ENCODE measurements at regions not wholly inside any gene's neighbourhood (a gene's known extent, or its start where the extent isn't known, plus 50 kb on each side); places are given as distances from the start of the nearest gene placed in this dataset.
A peak's percentile ranks its signal among the peaks of the same experiment; 100 is the strongest.

GRCh38 chr5:4924577-4924976 lies 215.6 kb upstream of the ADAMTS16 start:
- no peak for DNase-seq

GRCh38 chr5:4927097-4927496 lies 213.0 kb upstream of the ADAMTS16 start:
- no peak for DNase-seq

GRCh38 chr5:4928409-4928808 lies 211.7 kb upstream of the ADAMTS16 start:
- no peak for DNase-seq

- DNase-seq: no peak
These were observed 211.0 kb upstream of the ADAMTS16 start for GRCh38 chr5:4929092-4929655.

GRCh38 chr5:4939042-4939781 lies 200.9 kb upstream of the ADAMTS16 start:
- no peak for DNase-seq

GRCh38 chr5:4941161-4941560 lies 199.0 kb upstream of the ADAMTS16 start:
- DNase-seq: no peak

GRCh38 chr5:4941957-4942830 lies 197.9 kb upstream of the ADAMTS16 start:
- DNase-seq: no peak

- DNase-seq: peak; percentile 44
These were observed 197.3 kb upstream of the ADAMTS16 start for GRCh38 chr5:4942831-4943178.

- DNase-seq: no peak
These were observed 194.8 kb upstream of the ADAMTS16 start for GRCh38 chr5:4945296-4945695.

GRCh38 chr5:4947106-4947505 lies 193.0 kb upstream of the ADAMTS16 start:
- no peak for DNase-seq

GRCh38 chr5:4947893-4948536 lies 192.1 kb upstream of the ADAMTS16 start:
- DNase-seq: no peak

GRCh38 chr5:4949108-4949507 lies 191.0 kb upstream of the ADAMTS16 start:
- DNase-seq: no peak

- DNase-seq: no peak
These were observed 186.6 kb upstream of the ADAMTS16 start for GRCh38 chr5:4953576-4953975.

GRCh38 chr5:4954048-4954447 lies 186.1 kb upstream of the ADAMTS16 start:
- no peak for DNase-seq

- DNase-seq: no peak
These were observed 176.9 kb upstream of the ADAMTS16 start for GRCh38 chr5:4963265-4963664.

GRCh38 chr5:4969351-4969750 lies 170.8 kb upstream of the ADAMTS16 start:
- no peak for DNase-seq

- DNase-seq: no peak
These were observed 170.0 kb upstream of the ADAMTS16 start for GRCh38 chr5:4970171-4970570.

- no peak for DNase-seq
These were observed 163.2 kb upstream of the ADAMTS16 start for GRCh38 chr5:4976902-4977301.

- DNase-seq: no peak
These were observed 162.6 kb upstream of the ADAMTS16 start for GRCh38 chr5:4977416-4978110.

- DNase-seq: no peak
These were observed 159.9 kb upstream of the ADAMTS16 start for GRCh38 chr5:4980201-4980600.

- no peak for DNase-seq
These were observed 158.5 kb upstream of the ADAMTS16 start for GRCh38 chr5:4981608-4982007.

GRCh38 chr5:4983701-4984100 lies 156.4 kb upstream of the ADAMTS16 start:
- DNase-seq: no peak

GRCh38 chr5:4984461-4984860 lies 155.7 kb upstream of the ADAMTS16 start:
- DNase-seq: no peak

All from NCI-H345 (cell line).